Mesenchymal stem cell (in vitro differentiated cells and primary cell): ENCODE measurements at regions not wholly inside any gene's neighbourhood (a gene's known extent, or its start where the extent isn't known, plus 50 kb on each side); places are given as distances from the start of the nearest gene placed in this dataset.

Source experiments
- DNase-seq: peaks from one replicate; pipeline ENCODE4 v3.0.0-alpha.2; 2013
- H2AFZ ChIP-seq: one replicate; pipeline ENCODE4 v1.6.1; 2013; ENCODE audit warnings: low read depth, mild to moderate bottlenecking, control low read depth, inconsistent platforms, low read length, moderate library complexity
- H2AK5ac ChIP-seq: 2 replicates; pipeline ENCODE4 v1.6.1; 2013; ENCODE audit warnings: low read length, moderate library complexity, mild to moderate bottlenecking, inconsistent platforms; ENCODE audit not compliant: severe bottlenecking
- H2BK120ac ChIP-seq: one replicate; pipeline ENCODE4 v1.6.1; 2013; ENCODE audit warnings: low read depth, mild to moderate bottlenecking, inconsistent platforms, low read length, moderate library complexity
- H2BK12ac ChIP-seq, 2 experiments: one replicate each; pipeline ENCODE4 v1.6.1; 2013; ENCODE audit warnings: inconsistent platforms in 2 of 2, low read length in 2 of 2, mild to moderate bottlenecking in 2 of 2, moderate library complexity in 2 of 2, control low read depth in 1 of 2
- H2BK15ac ChIP-seq: one replicate; pipeline ENCODE4 v1.6.1; 2013; ENCODE audit warnings: mild to moderate bottlenecking, low read depth, inconsistent platforms; ENCODE audit not compliant: poor library complexity, severe bottlenecking
- H2BK5ac ChIP-seq: 2 replicates; pipeline ENCODE4 v1.6.1; 2013; ENCODE audit warnings: low read depth, mild to moderate bottlenecking, low read length, control low read depth, inconsistent platforms; ENCODE audit not compliant: poor library complexity, severe bottlenecking
- H3K14ac ChIP-seq, 2 experiments: one replicate each; pipeline ENCODE4 v1.6.1; 2013; ENCODE audit warnings: inconsistent platforms in 2 of 2, low read length in 2 of 2, control low read depth in 1 of 2, mild to moderate bottlenecking in 1 of 2, moderate library complexity in 1 of 2
- H3K18ac ChIP-seq, 2 experiments: one replicate each; pipeline ENCODE4 v1.6.1; 2013; ENCODE audit warnings: inconsistent platforms in 2 of 2, low read length in 2 of 2, control low read depth in 1 of 2, low read depth in 1 of 2, mild to moderate bottlenecking in 1 of 2
- H3K23ac ChIP-seq, 2 experiments: one replicate each; pipeline ENCODE4 v1.6.1; 2013; ENCODE audit warnings: inconsistent platforms in 2 of 2, low read length in 2 of 2, mild to moderate bottlenecking in 2 of 2, moderate library complexity in 2 of 2, control low read depth in 1 of 2
- H3K27ac ChIP-seq: 2 replicates; pipeline ENCODE4 v1.5.1; 2013; ENCODE audit warnings: mild to moderate bottlenecking, moderate library complexity, low read length, control low read depth, inconsistent platforms; ENCODE audit not compliant: poor library complexity, severe bottlenecking
- H3K27me3 ChIP-seq, 2 experiments: 2 replicates each; pipeline versions ENCODE4 v1.6.1 to v1.7.0; 2013; ENCODE audit warnings: low read length in 2 of 2, mild to moderate bottlenecking in 2 of 2, moderate library complexity in 2 of 2, control low read depth in 1 of 2, inconsistent platforms in 1 of 2; ENCODE audit not compliant: control insufficient read depth in 1 of 2, insufficient read depth in 1 of 2
- H3K36me3 ChIP-seq, 2 experiments: 2 replicates each; pipeline versions ENCODE4 v1.6.1 to v1.7.0; 2013; ENCODE audit warnings: low read length in 2 of 2, control low read depth in 1 of 2, inconsistent platforms in 1 of 2, low read depth in 1 of 2, mild to moderate bottlenecking in 1 of 2; ENCODE audit not compliant: insufficient read depth in 2 of 2, control insufficient read depth in 1 of 2
- H3K4ac ChIP-seq, 2 experiments: one replicate each; pipeline ENCODE4 v1.6.1; 2013; ENCODE audit warnings: inconsistent platforms in 2 of 2, low read length in 2 of 2, mild to moderate bottlenecking in 2 of 2, moderate library complexity in 2 of 2, control low read depth in 1 of 2, low read depth in 1 of 2
- H3K4me1 ChIP-seq: 2 replicates; pipeline ENCODE4 v1.6.1; 2013; ENCODE audit warnings: low read depth, low read length, control low read depth; ENCODE audit not compliant: control insufficient read depth, insufficient read depth
- H3K4me2 ChIP-seq: 2 replicates; pipeline ENCODE4 v1.6.1; 2013; ENCODE audit warnings: low read length, mild to moderate bottlenecking, inconsistent platforms; ENCODE audit not compliant: poor library complexity, severe bottlenecking
- H3K4me3 ChIP-seq, 2 experiments: 2 replicates each; pipeline versions ENCODE4 v1.5.1 to v1.7.0; 2013; ENCODE audit warnings: low read length in 2 of 2, mild to moderate bottlenecking in 2 of 2, control low read depth in 1 of 2, low read depth in 1 of 2; ENCODE audit not compliant: insufficient read depth in 1 of 2
- H3K79me1 ChIP-seq: replicated peaks from 2 replicates; pipeline ENCODE4 v1.6.1; 2013; ENCODE audit warnings: mild to moderate bottlenecking, control low read depth, low read length, inconsistent platforms; ENCODE audit not compliant: poor library complexity, severe bottlenecking
- H3K9ac ChIP-seq: 2 replicates; pipeline ENCODE4 v1.7.0; 2013; ENCODE audit warnings: mild to moderate bottlenecking, low read length, moderate library complexity
- H3K9me3 ChIP-seq: 2 replicates; pipeline ENCODE4 v1.7.0; 2013; ENCODE audit warnings: mild to moderate bottlenecking, low read length; ENCODE audit not compliant: control insufficient read depth
- H4K8ac ChIP-seq: one replicate; pipeline ENCODE4 v1.6.1; 2013; ENCODE audit warnings: inconsistent platforms, mild to moderate bottlenecking, low read length, moderate library complexity
- H4K91ac ChIP-seq: one replicate; pipeline ENCODE4 v1.6.1; 2013; ENCODE audit warnings: mild to moderate bottlenecking, low read length, inconsistent platforms
- WGBS: methylation state at CpG from one replicate; pipeline ENCODE4 v1.1.7; 2013; ENCODE audit warnings: mixed read lengths; 5-methylcytosine and 5-hydroxymethylcytosine counted together

DNA sequence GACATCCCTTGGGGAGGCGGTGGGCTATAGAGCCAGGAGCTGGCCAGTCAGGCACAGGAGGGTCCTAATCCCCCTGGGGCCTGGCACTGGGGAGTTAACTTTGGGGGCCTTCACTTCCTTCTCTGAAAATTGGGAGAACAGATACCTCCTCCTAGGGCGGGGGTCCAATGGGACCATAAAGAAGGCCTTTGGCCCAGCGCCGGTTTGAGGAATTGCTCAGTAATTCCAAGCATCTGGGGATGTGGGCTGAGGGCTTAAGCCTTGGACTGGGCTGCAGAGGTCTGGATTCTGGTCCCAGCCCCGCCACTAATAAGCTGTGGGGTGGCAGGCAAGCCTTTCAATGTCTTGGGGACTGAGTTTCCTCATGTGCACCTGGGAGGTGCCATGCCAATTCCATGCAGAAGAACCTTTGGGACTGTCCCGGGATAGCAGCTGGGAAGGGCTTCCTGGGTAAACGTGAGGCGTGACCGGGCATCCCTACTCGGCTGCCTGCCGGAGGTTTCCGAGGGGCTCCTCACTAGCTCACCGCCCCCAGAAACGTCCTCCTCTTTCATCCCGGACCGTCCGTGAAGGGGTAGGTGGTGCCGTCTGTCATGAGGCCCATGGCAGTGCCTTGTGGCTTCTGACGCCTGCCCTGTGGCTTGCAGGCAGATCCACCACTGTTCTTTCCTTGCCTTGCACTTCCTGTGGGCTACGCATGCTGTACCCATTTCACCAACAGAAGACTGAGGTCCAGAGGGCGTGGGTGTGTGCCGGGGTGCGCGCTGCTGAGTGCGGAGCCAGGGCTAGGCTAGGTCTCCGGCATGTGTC is 67.4 kb upstream of the HPCAL1 start:
- no peak overlapping the region for H3K27ac ChIP-seq
- no peak overlapping the region for H2AFZ ChIP-seq
- H2AK5ac ChIP-seq, result no peak overlapping the region
- peaks cover 2% of the 10 kb centered on the region for H3K9me3 ChIP-seq
- no peak overlapping the region for H3K14ac ChIP-seq
- no peak for DNase-seq
- H3K18ac ChIP-seq, result no peak overlapping the region
- no peak overlapping the region for H2BK5ac ChIP-seq
- peaks cover 4% of the 10 kb centered on the region for H3K4me1 ChIP-seq
- peaks cover 29 to 72% of the 10 kb centered on the region in 2 experiments for H3K27me3 ChIP-seq
- H4K91ac ChIP-seq, result no peak overlapping the region
- no peaks in the 10 kb centered on the region for H3K36me3 ChIP-seq
- no peak overlapping the region for H2BK12ac ChIP-seq
- no peaks in the 10 kb centered on the region for H3K79me1 ChIP-seq
- H3K4ac ChIP-seq, result no peak overlapping the region
- 92% methylated on average over 26 of the region's 26 CpGs for WGBS
- no peak overlapping the region for H3K23ac ChIP-seq
- H2BK120ac ChIP-seq, result no peak overlapping the region
- no peak overlapping the region for H4K8ac ChIP-seq
- H2BK15ac ChIP-seq, result no peak overlapping the region
- H3K4me2 ChIP-seq, result no peak overlapping the region
- no peak overlapping the region for H3K9ac ChIP-seq
- no peak overlapping the region for H3K4me3 ChIP-seq

DNA sequence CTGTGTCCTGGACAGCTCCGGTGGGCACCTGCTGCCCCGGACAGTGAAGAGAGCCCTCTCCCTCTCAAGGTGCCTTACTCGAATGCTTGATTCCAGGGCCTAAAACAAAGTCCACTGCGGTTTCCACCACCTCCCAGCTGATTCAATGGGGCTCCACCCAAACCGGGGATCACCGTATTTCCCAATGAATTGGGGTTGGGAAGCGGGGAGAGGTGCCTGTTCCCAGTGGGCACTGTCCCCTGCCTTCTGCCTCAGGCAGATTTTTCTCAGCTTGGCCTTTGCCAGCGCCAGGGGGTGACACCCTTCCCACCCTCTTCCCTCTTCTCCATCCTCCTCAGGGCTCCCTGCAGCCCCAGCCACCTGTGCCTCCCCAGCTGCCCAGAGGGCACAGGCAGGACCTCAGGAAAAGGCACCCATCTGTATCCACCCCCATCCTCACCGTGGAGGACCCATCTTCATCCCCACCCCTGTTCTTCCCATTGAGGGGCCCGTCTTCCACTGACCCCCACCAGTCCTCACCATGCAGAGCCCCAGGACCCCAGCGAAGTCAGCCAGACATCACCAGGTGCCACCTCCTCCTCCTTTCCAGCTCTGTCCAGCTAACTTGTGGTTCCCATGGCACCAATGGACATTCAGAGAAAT is 66.7 kb upstream of the HPCAL1 start:
- H3K4me1 ChIP-seq, result peaks cover 4% of the 10 kb centered on the region
- H4K91ac ChIP-seq, result no peak overlapping the region
- no peak for DNase-seq
- H3K36me3 ChIP-seq, result no peaks in the 10 kb centered on the region
- WGBS, result 88% methylated on average over 9 of the region's 11 CpGs
- H4K8ac ChIP-seq, result no peak overlapping the region
- no peak overlapping the region for H3K4me3 ChIP-seq
- H3K4ac ChIP-seq, result no peak overlapping the region
- no peak overlapping the region for H3K27ac ChIP-seq
- peaks cover 29 to 75% of the 10 kb centered on the region in 2 experiments for H3K27me3 ChIP-seq
- no peak overlapping the region for H3K9ac ChIP-seq
- H2AK5ac ChIP-seq, result no peak overlapping the region
- H3K18ac ChIP-seq, result no peak overlapping the region
- no peaks in the 10 kb centered on the region for H3K79me1 ChIP-seq
- H3K23ac ChIP-seq, result no peak overlapping the region
- H2BK120ac ChIP-seq, result no peak overlapping the region
- no peak overlapping the region for H2BK15ac ChIP-seq
- no peak overlapping the region for H2BK5ac ChIP-seq
- no peak overlapping the region for H2BK12ac ChIP-seq
- H2AFZ ChIP-seq, result no peak overlapping the region
- H3K4me2 ChIP-seq, result no peak overlapping the region
- H3K9me3 ChIP-seq, result no peaks in the 10 kb centered on the region
- no peak overlapping the region for H3K14ac ChIP-seq

DNA sequence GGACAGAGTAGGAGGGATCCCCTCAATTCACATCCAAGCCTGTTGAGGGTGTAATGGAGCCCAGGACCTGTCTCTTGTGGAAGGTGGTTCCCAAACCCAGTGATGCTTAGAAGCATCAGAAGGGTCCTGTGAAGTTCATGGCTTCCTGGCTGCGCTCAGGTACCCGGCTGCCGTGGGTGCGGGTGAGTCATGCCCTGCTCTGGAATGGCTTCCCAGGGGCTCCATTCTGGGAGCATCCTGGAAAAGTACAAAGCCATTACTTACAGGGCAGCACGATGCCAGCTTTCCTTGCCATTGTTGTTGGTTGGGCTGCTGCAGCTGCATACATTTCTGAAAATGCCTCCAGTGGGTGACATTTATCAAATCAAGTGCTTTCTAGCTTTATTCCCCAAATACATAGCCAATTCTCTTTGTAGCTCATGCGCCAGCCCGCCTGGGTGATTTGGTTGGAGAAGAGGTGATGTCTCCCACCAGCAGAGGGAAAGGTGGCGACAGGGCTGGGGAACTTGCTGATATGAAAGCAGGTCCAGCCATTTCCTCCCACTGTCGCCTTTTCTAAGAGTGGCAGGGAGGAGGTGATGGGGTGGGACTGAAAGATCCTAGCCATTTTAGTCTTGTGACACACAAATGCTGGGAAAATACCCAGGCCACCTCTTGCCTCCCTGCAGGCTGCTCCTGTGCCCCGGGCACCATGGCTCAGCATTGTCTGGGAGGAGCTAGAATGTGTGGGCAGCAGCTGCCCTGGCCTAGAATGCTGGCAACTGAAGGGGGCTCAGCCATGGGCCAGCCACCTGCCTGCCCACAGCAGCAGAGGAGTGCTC is 65.9 kb upstream of the HPCAL1 start:
- H3K4me3 ChIP-seq, result no peak overlapping the region
- no peak overlapping the region for H2BK5ac ChIP-seq
- peaks cover 4% of the 10 kb centered on the region for H3K4me1 ChIP-seq
- H3K14ac ChIP-seq, result no peak overlapping the region
- no peak overlapping the region for H2AFZ ChIP-seq
- no peaks in the 10 kb centered on the region for H3K79me1 ChIP-seq
- no peak overlapping the region for H2AK5ac ChIP-seq
- H2BK120ac ChIP-seq, result no peak overlapping the region
- DNase-seq, result no peak
- H3K4me2 ChIP-seq, result no peak overlapping the region
- no peak overlapping the region for H2BK15ac ChIP-seq
- no peak overlapping the region for H3K27ac ChIP-seq
- no peak overlapping the region for H4K91ac ChIP-seq
- no peak overlapping the region for H3K9ac ChIP-seq
- WGBS, result 74% methylated on average over 10 of the region's 10 CpGs
- H3K4ac ChIP-seq, result no peak overlapping the region
- H3K36me3 ChIP-seq, result no peaks in the 10 kb centered on the region
- no peak overlapping the region for H3K18ac ChIP-seq
- no peak overlapping the region for H2BK12ac ChIP-seq
- no peak overlapping the region for H3K23ac ChIP-seq
- H3K27me3 ChIP-seq, result peaks cover 25 to 71% of the 10 kb centered on the region in 2 experiments
- no peaks in the 10 kb centered on the region for H3K9me3 ChIP-seq
- H4K8ac ChIP-seq, result no peak overlapping the region
